ENCODE measurements at regions not wholly inside any gene's neighbourhood (a gene's known extent, or its start where the extent isn't known, plus 50 kb on each side); places are given as distances from the start of the nearest gene placed in this dataset.

GRCh38 chr2:185161701-185162100 is 563.4 kb downstream of the ZNF804A start:
- TF ChIP-seq POLR2A (IDR thresholded peaks at IDR 0.05) (no peak), CTCF (IDR thresholded peaks at IDR 0.05) (no peak), EP300 (IDR thresholded peaks at IDR 0.05) (no peak), POLR2AphosphoS5 (IDR thresholded peaks at IDR 0.05) (no peak)
